Cardiac muscle cell (in vitro differentiated cells and primary cell): ENCODE measurements at regions not wholly inside any gene's neighbourhood (a gene's known extent, or its start where the extent isn't known, plus 50 kb on each side); places are given as distances from the start of the nearest gene placed in this dataset.

Experiments used
- DNase-seq, 2 donors: peaks; one replicate each; pipeline versions ENCODE4 v3.0.0 to v3.0.0-alpha.2; 2010 to 2017; ENCODE audit warnings: low read depth in 1 of 2, low spot score in 1 of 2
- H3K27ac ChIP-seq: fragments of 200-600 bp; sonication (generic); 2 replicates; pipeline ENCODE4 v1.5.1; 2016
- H3K27me3 ChIP-seq: fragments of 200-600 bp; sonication (generic); 2 replicates; pipeline ENCODE4 v1.6.0; 2016; ENCODE audit warnings: control low read depth
- H3K36me3 ChIP-seq: fragments of 200-600 bp; sonication (generic); 2 replicates; pipeline ENCODE4 v1.5.1; 2016; ENCODE audit warnings: control low read depth
- H3K4me1 ChIP-seq: fragments of 200-600 bp; sonication (generic); 2 replicates; pipeline ENCODE4 v1.8.1; 2017; ENCODE audit warnings: low read depth, mild to moderate bottlenecking, mixed run types
- H3K4me3 ChIP-seq: fragments of 200-600 bp; sonication (generic); 2 replicates; pipeline ENCODE4 v1.5.1; 2016; ENCODE audit warnings: mild to moderate bottlenecking
- H3K9me3 ChIP-seq: fragments of 200-600 bp; sonication (generic); 2 replicates; pipeline ENCODE4 v1.5.1; 2017; ENCODE audit warnings: low read depth, mild to moderate bottlenecking, control low read depth
- TF ChIP-seq, protein P1 (sequence below): IDR thresholded peaks from 2 replicates; pipeline ENCODE4 v1.5.1; 2012; ENCODE audit warnings: low read depth, mild to moderate bottlenecking, low read length

DNA sequence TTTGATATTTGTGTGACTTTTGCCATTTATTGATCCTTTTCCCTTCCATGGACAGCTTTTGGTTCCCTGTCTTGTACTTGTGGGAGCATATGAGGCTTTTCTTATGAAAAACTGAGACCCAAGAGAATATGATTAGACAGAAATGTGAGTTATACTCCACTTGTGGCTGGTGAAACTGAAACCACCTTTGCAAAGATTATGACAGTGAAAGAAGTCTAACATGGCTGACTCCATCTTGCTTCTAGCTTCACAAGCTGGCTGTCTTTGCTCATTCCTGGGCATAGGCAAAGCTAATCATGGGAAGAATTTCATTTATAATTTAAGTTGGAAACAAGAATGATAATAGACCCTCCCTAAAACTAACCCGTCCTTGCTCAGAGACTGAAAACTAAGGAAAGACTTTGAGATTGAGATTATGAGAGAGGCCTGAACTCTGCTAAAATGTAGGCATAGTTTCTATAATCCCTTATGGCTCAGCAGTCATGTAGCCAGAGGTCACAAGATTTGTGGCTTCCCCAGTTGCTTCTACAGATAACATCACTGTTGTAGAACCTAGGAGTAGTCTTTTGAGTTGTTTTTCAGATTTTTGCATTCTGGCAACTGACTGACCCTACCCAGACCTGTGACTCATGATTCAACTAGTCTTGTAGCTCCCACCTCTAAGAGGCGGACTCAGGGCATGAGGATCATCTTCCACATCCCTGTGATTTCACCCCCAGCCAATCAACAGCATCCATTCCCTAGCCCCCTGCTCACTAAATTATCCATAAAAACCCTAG is 50.9 kb upstream of the CD2AP start:
- Histone ChIP-seq H3K4me3 (no peak overlapping the region), H3K27ac (no peak overlapping the region), H3K9me3 (no peaks in the 10 kb centered on the region), H3K4me1 (no peaks in the 10 kb centered on the region), H3K36me3 (no peaks in the 10 kb centered on the region), H3K27me3 (no peaks in the 10 kb centered on the region)
- TF ChIP-seq, protein P1, sequence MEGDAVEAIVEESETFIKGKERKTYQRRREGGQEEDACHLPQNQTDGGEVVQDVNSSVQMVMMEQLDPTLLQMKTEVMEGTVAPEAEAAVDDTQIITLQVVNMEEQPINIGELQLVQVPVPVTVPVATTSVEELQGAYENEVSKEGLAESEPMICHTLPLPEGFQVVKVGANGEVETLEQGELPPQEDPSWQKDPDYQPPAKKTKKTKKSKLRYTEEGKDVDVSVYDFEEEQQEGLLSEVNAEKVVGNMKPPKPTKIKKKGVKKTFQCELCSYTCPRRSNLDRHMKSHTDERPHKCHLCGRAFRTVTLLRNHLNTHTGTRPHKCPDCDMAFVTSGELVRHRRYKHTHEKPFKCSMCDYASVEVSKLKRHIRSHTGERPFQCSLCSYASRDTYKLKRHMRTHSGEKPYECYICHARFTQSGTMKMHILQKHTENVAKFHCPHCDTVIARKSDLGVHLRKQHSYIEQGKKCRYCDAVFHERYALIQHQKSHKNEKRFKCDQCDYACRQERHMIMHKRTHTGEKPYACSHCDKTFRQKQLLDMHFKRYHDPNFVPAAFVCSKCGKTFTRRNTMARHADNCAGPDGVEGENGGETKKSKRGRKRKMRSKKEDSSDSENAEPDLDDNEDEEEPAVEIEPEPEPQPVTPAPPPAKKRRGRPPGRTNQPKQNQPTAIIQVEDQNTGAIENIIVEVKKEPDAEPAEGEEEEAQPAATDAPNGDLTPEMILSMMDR = no peak
- DNase-seq = no peak

DNA sequence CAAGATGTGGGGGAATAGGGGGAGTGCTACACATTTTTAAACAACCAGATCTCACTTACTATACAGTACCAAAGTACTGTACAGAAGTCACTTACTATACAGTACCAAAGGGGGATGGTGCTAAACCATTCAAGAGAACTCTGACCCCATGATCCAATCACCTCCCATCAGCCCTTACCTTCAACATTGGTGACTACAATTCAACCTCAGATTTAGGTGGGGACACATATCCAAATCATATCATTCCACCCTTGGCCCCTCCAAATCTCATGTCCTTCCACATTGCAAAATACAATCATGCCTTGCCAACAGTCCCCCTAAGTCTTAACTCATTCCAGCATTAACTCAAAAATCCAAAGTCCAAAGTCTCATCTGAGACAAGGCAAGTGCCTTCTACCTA is 49.9 kb upstream of the CD2AP start:
- no peak overlapping the region for H3K27ac ChIP-seq
- no peak for DNase-seq
- H3K4me3 ChIP-seq = no peak overlapping the region
- no peaks in the 10 kb centered on the region for H3K4me1 ChIP-seq
- no peaks in the 10 kb centered on the region for H3K9me3 ChIP-seq
- no peaks in the 10 kb centered on the region for H3K36me3 ChIP-seq
- TF ChIP-seq, protein P1 = no peak
- H3K27me3 ChIP-seq = no peaks in the 10 kb centered on the region
